SK-N-SH treated with all-trans-retinoic acid at 6 μM for 48 hours (cell line): ENCODE measurements at regions not wholly inside any gene's neighbourhood (a gene's known extent, or its start where the extent isn't known, plus 50 kb on each side); places are given as distances from the start of the nearest gene placed in this dataset.

Experiments
- ATAC-seq: fragments of 200-7000 bp; cut with Tn5 transposase; 3 replicates; pipeline ENCODE4 v1.9.1; 2020; ENCODE audit warnings: mild to moderate bottlenecking, moderate library complexity
- ARNTL ChIP-seq: fragments of 450-650 bp; formaldehyde crosslinking; IDR thresholded peaks from 2 replicates; pipeline ENCODE4 v1.5.0; 2020; ENCODE audit warnings: low read depth, mild to moderate bottlenecking, moderate library complexity, borderline replicate concordance
- BACH2 ChIP-seq: fragments of 250-450 bp; sonication (Bioruptor Pico); IDR thresholded peaks from 2 replicates; pipeline ENCODE4 v1.9.0; 2021; ENCODE audit warnings: mild to moderate bottlenecking, borderline replicate concordance
- CREB5 ChIP-seq: fragments of 250-450 bp; sonication (Bioruptor Pico); IDR thresholded peaks from 2 replicates; pipeline ENCODE4 v1.5.1; 2020; ENCODE audit warnings: low read depth, mild to moderate bottlenecking, moderate library complexity
- CSDC2 ChIP-seq: fragments of 250-450 bp; sonication (Bioruptor Pico); IDR thresholded peaks from 2 replicates; pipeline ENCODE4 v1.5.0; 2020; ENCODE audit warnings: mild to moderate bottlenecking, moderate library complexity
- CSRNP3 ChIP-seq: fragments of 250-450 bp; sonication (Bioruptor Pico); IDR thresholded peaks from 2 replicates; pipeline ENCODE4 v1.5.1; 2021; ENCODE audit warnings: mild to moderate bottlenecking, moderate library complexity
- ESRRG ChIP-seq: fragments of 250-450 bp; sonication (Bioruptor Pico); IDR thresholded peaks from 2 replicates; pipeline ENCODE4 v1.6.1; 2021; ENCODE audit warnings: mild to moderate bottlenecking
- GLIS3 ChIP-seq: fragments of 250-450 bp; sonication (Bioruptor Pico); IDR thresholded peaks from 2 replicates; pipeline ENCODE4 v1.5.0; 2020; ENCODE audit warnings: mild to moderate bottlenecking, moderate library complexity
- ISL1 ChIP-seq: fragments of 250-450 bp; sonication (Bioruptor Pico); IDR thresholded peaks from 2 replicates; pipeline ENCODE4 v2.1.2; 2022; ENCODE audit warnings: mild to moderate bottlenecking, moderate library complexity
- OSR1 ChIP-seq: fragments of 250-450 bp; sonication (Bioruptor Pico); IDR thresholded peaks from 2 replicates; pipeline ENCODE4 v1.8.0; 2022; ENCODE audit warnings: moderate library complexity, mild to moderate bottlenecking, inconsistent platforms
- PATZ1 ChIP-seq: fragments of 250-450 bp; sonication (Bioruptor Pico); IDR thresholded peaks from 2 replicates; pipeline ENCODE4 v1.8.0; 2020; ENCODE audit warnings: mild to moderate bottlenecking, moderate library complexity, borderline replicate concordance
- POU6F1 ChIP-seq: fragments of 250-450 bp; sonication (Bioruptor Pico); IDR thresholded peaks from 2 replicates; pipeline ENCODE4 v1.8.0; 2021; ENCODE audit warnings: low read depth, mild to moderate bottlenecking, moderate library complexity, borderline replicate concordance
- PPARA ChIP-seq: fragments of 250-450 bp; sonication (Bioruptor Pico); IDR thresholded peaks from 2 replicates; pipeline ENCODE4 v1.5.0; 2020; ENCODE audit warnings: mild to moderate bottlenecking, borderline replicate concordance
- RARB ChIP-seq: fragments of 250-450 bp; sonication (Bioruptor Pico); IDR thresholded peaks from 2 replicates; pipeline ENCODE4 v1.8.0; 2021; ENCODE audit warnings: mild to moderate bottlenecking, moderate library complexity
- SNAI2 ChIP-seq: fragments of 250-450 bp; sonication (Bioruptor Pico); IDR thresholded peaks from 2 replicates; pipeline ENCODE4 v1.5.0; 2020; ENCODE audit warnings: mild to moderate bottlenecking, moderate library complexity
- TCF4 ChIP-seq: fragments of 250-450 bp; sonication (Bioruptor Pico); IDR thresholded peaks from 2 replicates; pipeline ENCODE4 v1.8.0; 2021; ENCODE audit warnings: mild to moderate bottlenecking, moderate library complexity, borderline replicate concordance
- TOX ChIP-seq: fragments of 250-450 bp; sonication (Bioruptor Pico); IDR thresholded peaks from 2 replicates; pipeline ENCODE4 v1.8.0; 2021; ENCODE audit warnings: mild to moderate bottlenecking, moderate library complexity, borderline replicate concordance
- TSHZ2 ChIP-seq: fragments of 250-450 bp; sonication (Bioruptor Pico); IDR thresholded peaks from 2 replicates; pipeline ENCODE4 v1.5.0; 2020; ENCODE audit warnings: mild to moderate bottlenecking, moderate library complexity
- ZC3H10 ChIP-seq: fragments of 250-450 bp; sonication (Bioruptor Pico); IDR thresholded peaks from 2 replicates; pipeline ENCODE4 v1.5.1; 2021; ENCODE audit warnings: mild to moderate bottlenecking, moderate library complexity
- ZFP3 ChIP-seq: fragments of 250-450 bp; sonication (Bioruptor Pico); IDR thresholded peaks from 2 replicates; pipeline ENCODE4 v1.5.0; 2020; ENCODE audit warnings: mild to moderate bottlenecking, moderate library complexity
- ZFP30 ChIP-seq: fragments of 450-650 bp; formaldehyde crosslinking; IDR thresholded peaks from 2 replicates; pipeline ENCODE4 v1.5.0; 2022; ENCODE audit warnings: mild to moderate bottlenecking, moderate library complexity
- ZNF565 ChIP-seq: fragments of 450-650 bp; formaldehyde crosslinking; conservative IDR thresholded peaks from 2 replicates; pipeline ENCODE4 v1.5.0; 2020; ENCODE audit warnings: low read depth, mild to moderate bottlenecking, moderate library complexity
- ZNF70 ChIP-seq: fragments of 450-650 bp; formaldehyde crosslinking; IDR thresholded peaks from 2 replicates; pipeline ENCODE4 v1.5.0; 2020; ENCODE audit warnings: mild to moderate bottlenecking, moderate library complexity

- no peak for ATAC-seq
- no peak for TF ChIP-seq TSHZ2
- TF ChIP-seq ZFP30 (CRISPR knock-in tag): no peak
- no peak for TF ChIP-seq TOX (CRISPR knock-in tag)
- no peak for TF ChIP-seq ZNF565 (CRISPR knock-in tag)
- TF ChIP-seq ZNF70 (CRISPR knock-in tag): no peak
- no peak for TF ChIP-seq PATZ1 (CRISPR knock-in tag)
- no peak for TF ChIP-seq ISL1 (CRISPR knock-in tag)
- no peak for TF ChIP-seq RARB (CRISPR knock-in tag)
- TF ChIP-seq SNAI2: no peak
- TF ChIP-seq PPARA (CRISPR knock-in tag): no peak
- no peak for TF ChIP-seq ARNTL (CRISPR knock-in tag)
- no peak for TF ChIP-seq OSR1 (CRISPR knock-in tag)
- no peak for TF ChIP-seq ZC3H10
- TF ChIP-seq ZFP3: no peak
- TF ChIP-seq CSRNP3 (CRISPR knock-in tag): no peak
- TF ChIP-seq CSDC2 (CRISPR knock-in tag): no peak
- no peak for TF ChIP-seq POU6F1 (CRISPR knock-in tag)
- TF ChIP-seq CREB5: no peak
- no peak for TF ChIP-seq ESRRG
- no peak for TF ChIP-seq GLIS3 (CRISPR knock-in tag)
Observed at GRCh38 chr16:13838401-13839190, 81.4 kb upstream of the ERCC4 start.

GRCh38 chr16:13839577-13839976 lies 80.4 kb upstream of the ERCC4 start:
- TF ChIP-seq BACH2 (CRISPR knock-in tag) (no peak), RARB (CRISPR knock-in tag) (no peak), PATZ1 (CRISPR knock-in tag) (no peak), ZNF565 (CRISPR knock-in tag) (no peak), ZNF70 (CRISPR knock-in tag) (no peak), CSRNP3 (CRISPR knock-in tag) (no peak), ISL1 (CRISPR knock-in tag) (no peak), OSR1 (CRISPR knock-in tag) (no peak), SNAI2 (no peak), TCF4 (CRISPR knock-in tag) (no peak), GLIS3 (CRISPR knock-in tag) (no peak), ARNTL (CRISPR knock-in tag) (no peak), TOX (CRISPR knock-in tag) (no peak), CSDC2 (CRISPR knock-in tag) (no peak)
- ATAC-seq: no peak
